Activated naive CD8-positive, alpha-beta T cell treated with anti-CD3 and anti-CD28 coated beads, Interleukin-2, amount 10 ng/mL, durations not matched to agents 7 days and 5 days (primary cell): ENCODE measurements at regions not wholly inside any gene's neighbourhood (a gene's known extent, or its start where the extent isn't known, plus 50 kb on each side); places are given as distances from the start of the nearest gene placed in this dataset.

ENCODE experiments used
- ATAC-seq: fragments of 150-1000 bp; cut with Tn5 transposase; one replicate; pipeline ENCODE4 v1.10.0; 2021; ENCODE audit warnings: low read depth, moderate library complexity
- POLR2A ChIA-PET: fragments of 350-600 bp; sonication (Branson Sonifier 250); formaldehyde crosslinking; loops from one replicate; lab custom pipeline; 2021; ENCODE audit warnings: antibody characterized with exemption; lab: Charles Lee
- DNase-seq: peaks from one replicate; pipeline ENCODE4 v3.0.0; 2021
- H3K27ac Mint-ChIP-seq: one replicate; pipeline ENCODE4 v1.8.0; 2022; ENCODE audit warnings: mild to moderate bottlenecking, mixed read lengths
- H3K27me3 Mint-ChIP-seq: one replicate; pipeline ENCODE4 v1.8.0; 2022; ENCODE audit warnings: mild to moderate bottlenecking, moderate library complexity, mixed read lengths
- H3K36me3 Mint-ChIP-seq: one replicate; pipeline ENCODE4 v1.8.0; 2021; ENCODE audit warnings: mild to moderate bottlenecking, mixed read lengths
- H3K4me1 Mint-ChIP-seq: one replicate; pipeline ENCODE4 v1.8.0; 2021; ENCODE audit warnings: mixed read lengths
- H3K4me3 Mint-ChIP-seq: one replicate; pipeline ENCODE4 v1.8.0; 2022; ENCODE audit warnings: mild to moderate bottlenecking, moderate library complexity, mixed read lengths
- H3K9me3 Mint-ChIP-seq: one replicate; pipeline ENCODE4 v1.8.0; 2021; ENCODE audit warnings: mixed read lengths

DNA sequence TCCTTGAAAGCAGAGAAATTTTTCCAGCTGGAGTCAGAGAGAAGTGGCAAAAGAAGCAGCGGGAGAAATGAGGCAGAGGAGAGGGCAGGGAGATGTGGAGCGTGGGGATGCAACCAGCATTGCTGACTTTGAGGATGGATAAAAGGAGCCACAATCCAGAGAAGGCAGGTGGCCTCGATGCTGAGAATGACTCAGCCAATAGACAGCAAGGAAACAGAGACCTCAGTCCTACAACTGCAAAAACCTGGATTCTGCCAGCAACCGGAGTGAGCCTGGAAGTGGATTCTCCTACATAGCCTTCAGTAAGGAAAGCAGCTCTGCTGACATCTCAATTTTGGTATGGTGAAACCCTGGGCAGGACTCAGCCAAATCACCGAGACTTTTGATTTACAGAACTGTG is 128.9 kb upstream of the ATP1B1 start:
- no peaks in the 10 kb centered on the region for H3K27me3 Mint-ChIP-seq
- H3K4me1 Mint-ChIP-seq = peaks cover 1% of the 10 kb centered on the region
- POLR2A ChIA-PET = no interaction called here
- no peaks in the 10 kb centered on the region for H3K36me3 Mint-ChIP-seq
- DNase-seq = no peak
- no peak overlapping the region for H3K27ac Mint-ChIP-seq
- no peak overlapping the region for H3K4me3 Mint-ChIP-seq
- peaks cover 5% of the 10 kb centered on the region for H3K9me3 Mint-ChIP-seq
- ATAC-seq = no peak

DNA sequence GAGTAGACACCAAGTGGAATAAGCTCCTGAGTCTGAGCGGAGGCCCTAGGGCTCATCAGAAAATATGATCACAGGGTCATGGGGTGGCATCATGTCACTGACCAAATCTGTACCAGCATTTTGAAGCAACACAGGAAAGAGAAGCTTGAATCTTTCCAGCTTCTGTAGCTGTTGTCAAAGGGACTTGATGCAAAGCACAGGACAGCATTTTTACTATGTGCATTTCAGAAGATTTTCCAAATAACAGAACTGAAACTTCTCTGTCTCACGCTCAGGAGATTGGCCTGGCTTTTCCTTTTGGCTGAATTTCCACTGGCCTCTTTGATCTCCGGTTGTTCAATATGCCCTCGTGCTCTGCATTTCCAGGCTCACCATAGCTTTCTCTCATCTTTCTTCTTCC is 127.2 kb upstream of the ATP1B1 start:
- ATAC-seq = no peak
- POLR2A ChIA-PET = no interaction called here
- H3K27ac Mint-ChIP-seq = no peak overlapping the region

DNA sequence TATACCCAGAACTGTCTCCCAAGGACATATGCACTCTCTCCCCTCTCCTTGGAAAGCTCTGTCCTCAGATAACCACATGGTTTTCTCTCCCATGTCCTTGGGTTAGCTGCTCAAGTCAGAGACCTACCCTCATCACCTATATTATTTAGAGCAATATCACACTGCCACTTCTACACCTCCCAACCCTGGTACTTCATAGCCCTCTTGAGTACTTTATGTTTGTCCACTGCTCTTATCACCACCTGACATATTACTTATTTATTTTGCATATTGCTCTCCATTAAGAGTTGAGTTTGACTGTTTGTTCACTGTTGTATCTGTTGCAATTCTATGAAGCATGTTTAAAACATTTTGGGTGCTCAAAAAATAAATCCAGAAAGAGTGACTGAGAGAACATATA is 126.3 kb upstream of the ATP1B1 start:
- Mint-ChIP-seq H3K27ac (no peak overlapping the region), H3K36me3 (peaks cover 1% of the 10 kb centered on the region), H3K9me3 (peaks cover 8% of the 10 kb centered on the region), H3K4me1 (no peaks in the 10 kb centered on the region), H3K27me3 (peaks cover 3% of the 10 kb centered on the region), H3K4me3 (no peak overlapping the region)
- ATAC-seq = no peak
- DNase-seq = no peak
- POLR2A ChIA-PET = no interaction called here

More for the DNA sequence above, 127.2 kb upstream of the ATP1B1 start:
- Mint-ChIP-seq H3K4me3 (no peak overlapping the region), H3K9me3 (peaks cover 8% of the 10 kb centered on the region), H3K36me3 (no peaks in the 10 kb centered on the region), H3K27me3 (no peaks in the 10 kb centered on the region), H3K4me1 (no peaks in the 10 kb centered on the region)
- DNase-seq = no peak

DNA sequence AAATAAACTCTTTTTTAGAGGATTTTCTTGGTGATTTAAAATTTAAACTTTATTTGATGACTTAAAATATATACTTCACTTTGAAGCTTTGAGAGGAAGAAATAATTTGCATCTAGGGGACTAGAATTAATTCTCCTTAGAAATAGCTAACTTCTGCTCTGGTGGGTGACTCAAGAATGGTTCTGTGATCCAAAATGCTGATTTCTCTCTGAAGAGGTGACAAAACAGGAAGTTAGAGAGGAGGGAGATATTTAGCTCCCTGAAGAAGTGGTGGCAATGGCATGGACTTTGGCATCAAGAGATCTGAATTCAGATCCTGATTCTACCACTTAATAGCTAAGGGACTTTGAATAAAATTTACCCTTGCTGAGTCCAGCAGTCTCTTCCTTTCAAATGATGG is 125.8 kb upstream of the ATP1B1 start:
- H3K27ac Mint-ChIP-seq = no peak overlapping the region
- H3K4me3 Mint-ChIP-seq = no peak overlapping the region
- H3K4me1 Mint-ChIP-seq = no peaks in the 10 kb centered on the region
- DNase-seq = no peak
- ATAC-seq = no peak
- POLR2A ChIA-PET = no interaction called here
- peaks cover 8% of the 10 kb centered on the region for H3K9me3 Mint-ChIP-seq
- peaks cover 3% of the 10 kb centered on the region for H3K27me3 Mint-ChIP-seq
- H3K36me3 Mint-ChIP-seq = peaks cover 1% of the 10 kb centered on the region

DNA sequence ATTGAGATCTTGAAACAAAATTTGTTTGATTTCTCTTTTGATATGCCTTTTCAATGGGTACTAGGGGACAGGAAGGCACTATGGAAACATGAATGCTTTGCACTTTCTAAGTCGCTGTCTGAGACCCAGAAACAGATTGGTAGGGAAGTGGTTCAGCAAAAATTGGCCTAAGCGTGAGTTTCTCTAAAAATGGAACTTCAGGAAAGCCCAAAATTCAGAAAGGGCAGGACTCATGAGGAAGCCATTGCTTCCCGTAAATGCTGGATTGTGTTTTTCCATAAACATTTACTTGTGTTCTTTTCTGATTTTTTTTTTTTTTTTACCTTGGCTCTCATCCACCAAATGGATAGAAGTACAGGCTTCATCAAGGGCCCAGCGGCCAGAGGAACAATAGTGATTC is 123.7 kb upstream of the ATP1B1 start:
- POLR2A ChIA-PET = no interaction called here
- no peak for ATAC-seq
- peaks cover 8% of the 10 kb centered on the region for H3K9me3 Mint-ChIP-seq
- no peak overlapping the region for H3K27ac Mint-ChIP-seq
- H3K36me3 Mint-ChIP-seq = peaks cover 1% of the 10 kb centered on the region
- no peak for DNase-seq
- H3K4me1 Mint-ChIP-seq = no peaks in the 10 kb centered on the region
- H3K4me3 Mint-ChIP-seq = no peak overlapping the region
- peaks cover 6% of the 10 kb centered on the region for H3K27me3 Mint-ChIP-seq

DNA sequence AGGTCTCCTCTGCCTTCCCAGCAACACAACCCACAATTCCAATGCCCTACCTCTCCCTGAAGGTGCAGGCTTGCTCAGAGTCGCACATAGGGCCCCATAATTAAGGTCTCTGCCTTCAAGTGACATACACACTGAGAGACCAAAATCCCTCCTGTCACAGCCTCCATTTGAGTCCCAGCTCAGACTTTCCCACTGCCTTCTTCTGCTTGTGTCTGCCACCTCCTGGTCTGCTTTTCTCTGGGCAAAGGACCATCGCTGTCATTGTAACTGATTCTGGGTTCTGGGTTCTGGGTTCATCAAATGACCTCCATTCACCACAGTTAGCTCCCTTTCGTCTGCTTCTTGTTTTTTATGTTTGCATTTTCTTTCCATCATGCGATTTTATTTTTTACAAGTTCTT is 119.2 kb upstream of the ATP1B1 start:
- Mint-ChIP-seq H3K4me3 (no peak overlapping the region), H3K27ac (no peak overlapping the region)
- POLR2A ChIA-PET = no interaction called here

DNA sequence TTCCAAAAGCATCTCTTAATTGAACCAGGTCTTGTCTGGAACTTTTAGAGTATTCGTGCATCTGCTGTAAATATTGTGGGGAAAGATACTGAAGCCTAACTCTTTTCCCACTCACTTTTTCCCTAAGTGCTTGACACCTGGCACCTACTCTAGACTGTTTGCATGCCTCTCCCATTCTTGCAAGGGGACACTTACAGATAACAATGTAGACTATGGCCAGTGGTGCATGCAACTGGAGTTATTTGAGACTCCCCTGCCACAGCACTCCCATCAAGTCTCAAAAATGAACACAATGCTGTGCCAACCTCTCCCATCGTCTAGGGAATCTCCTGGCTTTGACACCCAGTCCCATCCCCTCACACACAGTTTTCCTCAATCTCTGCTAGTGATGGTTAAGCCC is 118.6 kb upstream of the ATP1B1 start:
- Mint-ChIP-seq H3K9me3 (peaks cover 3% of the 10 kb centered on the region), H3K36me3 (peaks cover 1% of the 10 kb centered on the region), H3K4me1 (peaks cover 2% of the 10 kb centered on the region), H3K27me3 (peaks cover 10% of the 10 kb centered on the region), H3K27ac (no peak overlapping the region), H3K4me3 (no peak overlapping the region)
- DNase-seq (no peak), ATAC-seq (no peak)
- POLR2A ChIA-PET = no interaction called here

More for the DNA sequence above, 119.2 kb upstream of the ATP1B1 start:
- DNase-seq = no peak
- Mint-ChIP-seq H3K4me1 (peaks cover 2% of the 10 kb centered on the region), H3K27me3 (peaks cover 10% of the 10 kb centered on the region), H3K36me3 (peaks cover 1% of the 10 kb centered on the region), H3K9me3 (peaks cover 3% of the 10 kb centered on the region)
- no peak for ATAC-seq

DNA sequence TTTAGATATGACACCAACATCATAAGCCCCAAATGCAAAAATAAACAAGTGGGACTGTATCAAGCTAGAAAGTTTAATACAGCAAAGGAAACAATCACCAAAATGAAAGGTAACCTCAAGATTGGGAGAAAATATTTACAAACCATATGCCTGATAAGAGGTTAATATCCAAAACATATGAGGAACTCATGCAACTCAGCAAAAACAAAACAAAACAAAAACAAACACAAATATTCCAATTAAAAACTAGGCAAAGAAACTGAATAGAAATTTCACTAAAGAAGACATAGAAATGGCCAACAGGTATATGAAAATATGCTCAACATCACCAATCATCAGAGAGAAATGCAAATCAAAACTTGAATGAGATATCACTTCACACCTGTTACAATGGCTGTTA is 116.5 kb upstream of the ATP1B1 start:
- Mint-ChIP-seq H3K4me3 (no peak overlapping the region), H3K36me3 (no peaks in the 10 kb centered on the region), H3K27ac (no peak overlapping the region), H3K9me3 (peaks cover 1% of the 10 kb centered on the region), H3K27me3 (peaks cover 7% of the 10 kb centered on the region), H3K4me1 (peaks cover 2% of the 10 kb centered on the region)
- POLR2A ChIA-PET = no interaction called here
- no peak for ATAC-seq
- no peak for DNase-seq

DNA sequence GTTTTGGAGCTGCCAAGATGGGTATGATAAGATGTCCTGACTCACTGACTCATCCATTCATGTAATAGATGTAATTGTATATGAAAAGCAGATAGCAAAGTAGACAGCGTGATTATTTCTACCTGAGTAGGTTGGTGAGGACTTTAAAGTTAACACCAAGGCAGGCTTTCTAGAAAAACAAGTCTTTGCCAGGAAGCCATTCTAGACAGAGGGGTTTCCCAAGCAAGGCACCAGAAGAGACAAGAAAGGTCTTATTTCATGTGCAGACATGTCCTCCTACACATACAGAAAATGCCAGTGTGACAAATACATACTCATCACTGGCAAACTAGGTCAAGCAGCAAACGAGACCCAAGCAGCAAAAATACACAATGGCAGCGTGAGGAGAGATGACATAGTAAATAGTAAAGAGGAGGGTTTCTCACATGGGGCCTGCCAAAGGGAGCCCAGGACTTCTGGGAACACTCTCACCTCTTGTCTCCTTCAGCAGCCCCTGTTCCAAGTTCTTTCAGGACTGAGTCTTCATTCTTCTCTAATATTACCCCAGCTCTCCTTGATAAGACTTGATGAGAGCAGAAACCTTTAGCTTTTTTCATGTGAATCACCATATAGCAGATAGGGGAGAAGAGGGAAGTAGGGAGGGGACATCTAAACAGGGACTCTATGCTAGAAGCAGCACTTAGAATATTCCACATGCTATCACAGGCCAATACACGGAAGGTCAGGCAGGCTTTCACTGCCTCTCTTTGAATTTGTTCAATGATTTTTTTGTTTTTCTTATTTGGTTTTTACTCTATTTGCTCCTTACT is 114.6 kb upstream of the ATP1B1 start:
- H3K27ac Mint-ChIP-seq = no peak overlapping the region
- ATAC-seq (no peak), DNase-seq (no peak)
- no peaks in the 10 kb centered on the region for H3K36me3 Mint-ChIP-seq
- peaks cover 2% of the 10 kb centered on the region for H3K9me3 Mint-ChIP-seq
- peaks cover 7% of the 10 kb centered on the region for H3K27me3 Mint-ChIP-seq
- peaks cover 2% of the 10 kb centered on the region for H3K4me1 Mint-ChIP-seq
- POLR2A ChIA-PET = no interaction called here
- H3K4me3 Mint-ChIP-seq = no peak overlapping the region

DNA sequence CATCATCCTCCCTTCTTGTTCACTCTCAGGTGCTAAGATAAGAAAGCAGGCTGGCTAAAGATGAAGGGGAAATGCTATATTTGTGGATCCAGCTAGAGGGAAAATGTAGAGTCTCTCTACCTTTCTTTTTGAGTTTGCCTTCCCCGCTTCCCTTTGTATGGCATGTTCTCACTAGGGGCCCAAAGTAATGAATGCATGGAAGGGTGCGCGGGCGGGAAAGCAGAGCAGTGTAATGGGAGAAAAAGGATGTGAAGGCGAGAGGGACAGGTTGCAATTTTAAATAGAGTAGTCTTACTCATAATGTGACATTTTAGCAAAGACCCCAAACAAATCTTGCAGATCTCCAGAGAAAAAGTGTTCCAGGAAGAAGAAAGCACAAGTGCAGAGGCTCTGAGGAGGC is 105.1 kb upstream of the ATP1B1 start:
- POLR2A ChIA-PET = no interaction called here
- Mint-ChIP-seq H3K36me3 (no peaks in the 10 kb centered on the region), H3K27ac (no peak overlapping the region), H3K4me1 (no peaks in the 10 kb centered on the region), H3K4me3 (no peak overlapping the region), H3K27me3 (peaks cover 3% of the 10 kb centered on the region), H3K9me3 (peaks cover 2% of the 10 kb centered on the region)
- no peak for ATAC-seq
- DNase-seq = no peak

DNA sequence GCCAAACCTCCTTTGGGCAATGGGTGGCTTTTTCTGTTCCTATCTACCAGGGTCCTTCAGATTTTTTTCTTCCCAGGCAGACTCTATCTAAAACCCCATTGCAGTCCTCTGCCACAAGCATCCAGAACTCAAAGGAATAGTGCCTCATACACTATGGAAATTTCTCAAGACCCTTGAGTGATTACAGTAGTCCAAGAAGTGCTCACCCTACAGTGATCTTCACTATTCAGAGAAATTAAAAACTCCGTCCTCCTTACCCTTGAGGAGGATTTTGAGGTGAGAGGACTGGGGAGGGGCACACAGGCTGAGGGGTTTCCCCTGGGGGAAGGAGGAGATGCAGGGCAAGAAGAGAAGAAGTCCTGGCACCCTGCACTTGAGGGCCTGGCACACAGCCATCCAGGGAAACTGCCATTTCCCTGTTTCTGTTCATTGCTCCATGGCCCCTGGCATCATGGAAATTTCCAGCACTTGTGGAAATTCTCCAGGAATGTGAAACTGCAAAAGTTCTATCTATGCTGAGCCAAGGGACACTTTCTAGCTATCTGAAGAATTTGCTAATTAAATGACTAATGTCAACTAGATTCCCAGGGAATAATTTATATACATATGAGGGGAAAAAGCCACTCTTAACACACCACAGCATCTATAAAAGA is 102.5 kb upstream of the ATP1B1 start:
- POLR2A ChIA-PET = no interaction called here
- Mint-ChIP-seq H3K9me3 (no peaks in the 10 kb centered on the region), H3K4me1 (no peaks in the 10 kb centered on the region), H3K36me3 (no peaks in the 10 kb centered on the region), H3K4me3 (no peak overlapping the region), H3K27ac (no peak overlapping the region), H3K27me3 (peaks cover 3% of the 10 kb centered on the region)
- no peak for DNase-seq
- ATAC-seq = no peak

DNA sequence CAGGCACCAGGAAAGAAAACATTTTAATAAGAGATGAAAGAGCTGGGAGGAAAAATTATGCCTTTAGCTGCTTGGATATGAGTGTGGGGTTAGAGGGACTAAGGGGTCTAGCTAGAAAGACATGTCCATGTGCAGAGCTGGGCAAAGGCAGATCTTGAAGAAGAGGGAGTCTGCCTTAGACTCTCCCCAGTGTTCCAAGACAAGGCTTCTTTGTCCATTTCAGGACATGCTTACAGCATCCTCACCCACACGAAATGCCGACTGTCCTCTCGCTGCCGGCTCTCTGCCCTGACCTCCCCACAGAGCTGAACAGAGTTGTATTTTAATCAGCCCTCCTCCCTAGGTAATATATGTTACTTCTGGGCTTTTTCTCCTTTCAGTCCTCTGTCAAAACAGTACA is 100.7 kb upstream of the ATP1B1 start:
- no peaks in the 10 kb centered on the region for H3K9me3 Mint-ChIP-seq
- H3K27ac Mint-ChIP-seq = no peak overlapping the region
- POLR2A ChIA-PET = no interaction called here
- DNase-seq (no peak), ATAC-seq (no peak)
- no peak overlapping the region for H3K4me3 Mint-ChIP-seq
- H3K27me3 Mint-ChIP-seq = peaks cover 3% of the 10 kb centered on the region
- H3K36me3 Mint-ChIP-seq = no peaks in the 10 kb centered on the region
- H3K4me1 Mint-ChIP-seq = no peaks in the 10 kb centered on the region

DNA sequence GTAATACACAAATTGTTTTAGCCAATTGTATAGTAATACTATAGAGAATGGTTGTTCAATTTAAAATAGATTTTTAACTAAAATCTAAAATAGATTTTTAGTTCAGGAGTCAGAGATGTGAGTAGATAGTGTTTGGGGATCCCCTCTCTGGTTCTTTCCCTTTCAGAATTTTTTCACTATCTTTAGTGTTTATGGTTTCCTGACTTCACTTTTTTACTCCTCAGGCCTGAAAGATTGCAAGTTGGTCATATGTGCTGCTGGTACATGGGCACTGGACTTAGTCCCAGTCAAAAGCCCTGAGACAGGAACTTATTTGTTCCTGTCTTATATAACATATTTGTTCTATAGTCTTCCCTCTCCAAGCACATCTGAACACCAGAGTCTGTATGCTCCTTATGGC is 96.8 kb upstream of the ATP1B1 start:
- ATAC-seq (no peak), DNase-seq (no peak)
- POLR2A ChIA-PET = no interaction called here
- Mint-ChIP-seq H3K27me3 (peaks cover 3% of the 10 kb centered on the region), H3K27ac (no peak overlapping the region), H3K4me3 (no peak overlapping the region), H3K9me3 (no peaks in the 10 kb centered on the region), H3K4me1 (no peaks in the 10 kb centered on the region), H3K36me3 (no peaks in the 10 kb centered on the region)

DNA sequence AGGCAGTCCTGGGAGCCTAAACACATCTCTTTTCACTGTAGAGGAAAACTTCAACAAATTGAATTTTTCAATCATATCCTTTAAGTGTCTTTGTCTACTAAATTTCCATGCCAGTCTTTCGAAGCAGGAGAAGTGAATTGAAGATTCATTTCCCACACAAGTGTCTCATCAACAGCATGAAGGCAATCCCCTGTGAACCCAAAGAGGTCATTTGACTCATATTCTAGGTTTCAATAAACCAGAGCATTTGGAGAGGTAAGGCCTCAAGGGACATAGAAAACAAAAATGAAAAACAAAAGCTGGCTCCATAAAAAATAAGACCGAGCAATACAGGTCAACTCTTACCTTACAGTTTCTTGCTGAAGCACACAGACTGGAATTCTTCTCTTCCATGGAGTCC is 94.1 kb upstream of the ATP1B1 start:
- ATAC-seq (no peak), DNase-seq (no peak)
- Mint-ChIP-seq H3K27ac (no peak overlapping the region), H3K4me3 (no peak overlapping the region), H3K27me3 (peaks cover 6% of the 10 kb centered on the region), H3K4me1 (no peaks in the 10 kb centered on the region), H3K36me3 (no peaks in the 10 kb centered on the region), H3K9me3 (no peaks in the 10 kb centered on the region)
- POLR2A ChIA-PET = no interaction called here
